ENCODE measurements at regions not wholly inside any gene's neighbourhood (a gene's known extent, or its start where the extent isn't known, plus 50 kb on each side); places are given as distances from the start of the nearest gene placed in this dataset.

- Mint-ChIP-seq H3K27me3 (ENCODE audit: unreplicated experiment) (no peaks in the 10 kb centered on the region), H3K36me3 (ENCODE audit: unreplicated experiment) (no peaks in the 10 kb centered on the region), H3K27ac (ENCODE audit: unreplicated experiment) (no peak overlapping the region), H3K4me3 (ENCODE audit: unreplicated experiment) (no peak overlapping the region), H3K4me1 (ENCODE audit: unreplicated experiment) (no peaks in the 10 kb centered on the region), H3K9me3 (ENCODE audit: unreplicated experiment) (no peaks in the 10 kb centered on the region)
- DNase-seq (ENCODE audit: extremely low spot score, unreplicated experiment), result no peak
- no peak for TF ChIP-seq CTCF (IDR thresholded peaks at IDR 0.05)
Observed at GRCh38 chr4:188714907-188715306, 575.7 kb downstream of the TRIML1 start.

GRCh38 chr4:188717661-188718060, 578.4 kb downstream of the TRIML1 start:
- TF ChIP-seq CTCF (IDR thresholded peaks at IDR 0.05), result no peak
- Mint-ChIP-seq H3K4me1 (ENCODE audit: unreplicated experiment) (peaks cover 12% of the 10 kb centered on the region), H3K4me3 (ENCODE audit: unreplicated experiment) (no peak overlapping the region), H3K27me3 (ENCODE audit: unreplicated experiment) (no peaks in the 10 kb centered on the region), H3K27ac (ENCODE audit: unreplicated experiment) (no peak overlapping the region), H3K36me3 (ENCODE audit: unreplicated experiment) (no peaks in the 10 kb centered on the region), H3K9me3 (ENCODE audit: unreplicated experiment) (peaks cover 3% of the 10 kb centered on the region)
- DNase-seq (ENCODE audit: extremely low spot score, unreplicated experiment), result no peak

- Mint-ChIP-seq H3K4me3 (ENCODE audit: unreplicated experiment) (no peak overlapping the region), H3K27ac (ENCODE audit: unreplicated experiment) (no peak overlapping the region), H3K27me3 (ENCODE audit: unreplicated experiment) (no peaks in the 10 kb centered on the region), H3K9me3 (ENCODE audit: unreplicated experiment) (peaks cover 3% of the 10 kb centered on the region), H3K4me1 (ENCODE audit: unreplicated experiment) (peaks cover 21% of the 10 kb centered on the region), H3K36me3 (ENCODE audit: unreplicated experiment) (no peaks in the 10 kb centered on the region)
- DNase-seq (ENCODE audit: extremely low spot score, unreplicated experiment), result no peak
- peak; percentile 36 for TF ChIP-seq CTCF (IDR thresholded peaks at IDR 0.05)
Observed at GRCh38 chr4:188719794-188720193, 580.6 kb downstream of the TRIML1 start.

GRCh38 chr4:188722911-188723310, 583.7 kb downstream of the TRIML1 start:
- H3K9me3 Mint-ChIP-seq (ENCODE audit: unreplicated experiment), result peaks cover 3% of the 10 kb centered on the region
- no peak for DNase-seq (ENCODE audit: extremely low spot score, unreplicated experiment)
- H3K36me3 Mint-ChIP-seq (ENCODE audit: unreplicated experiment), result no peaks in the 10 kb centered on the region
- TF ChIP-seq CTCF (IDR thresholded peaks at IDR 0.05), result no peak
- peaks cover 21% of the 10 kb centered on the region for H3K4me1 Mint-ChIP-seq (ENCODE audit: unreplicated experiment)
- no peaks in the 10 kb centered on the region for H3K27me3 Mint-ChIP-seq (ENCODE audit: unreplicated experiment)
- no peak overlapping the region for H3K27ac Mint-ChIP-seq (ENCODE audit: unreplicated experiment)
- H3K4me3 Mint-ChIP-seq (ENCODE audit: unreplicated experiment), result no peak overlapping the region

GRCh38 chr4:188727746-188728145, 588.5 kb downstream of the TRIML1 start:
- no peaks in the 10 kb centered on the region for H3K36me3 Mint-ChIP-seq (ENCODE audit: unreplicated experiment)
- DNase-seq (ENCODE audit: extremely low spot score, unreplicated experiment), result no peak
- TF ChIP-seq CTCF (IDR thresholded peaks at IDR 0.05), result no peak
- no peak overlapping the region for H3K27ac Mint-ChIP-seq (ENCODE audit: unreplicated experiment)
- H3K4me1 Mint-ChIP-seq (ENCODE audit: unreplicated experiment), result peaks cover 16% of the 10 kb centered on the region
- H3K9me3 Mint-ChIP-seq (ENCODE audit: unreplicated experiment), result peaks cover 5% of the 10 kb centered on the region
- H3K27me3 Mint-ChIP-seq (ENCODE audit: unreplicated experiment), result no peaks in the 10 kb centered on the region
- H3K4me3 Mint-ChIP-seq (ENCODE audit: unreplicated experiment), result no peak overlapping the region

Data from osteocyte (in vitro differentiated cells).